Peyer's patch (tissue), 4 donors: ENCODE measurements at regions not wholly inside any gene's neighbourhood (a gene's known extent, or its start where the extent isn't known, plus 50 kb on each side); places are given as distances from the start of the nearest gene placed in this dataset.

Source experiments
- CTCF ChIP-seq, 6 experiments: fragments of 450-650 bp in 4 of 6; fragments of 200-600 bp in 2 of 6; sonication (generic) in 1 of 6; IDR thresholded peaks; one replicate each; pipeline ENCODE4 v1.5.1; 2017 to 2019; ENCODE audit warnings: antibody characterized with exemption in 6 of 6, mild to moderate bottlenecking in 3 of 6, moderate library complexity in 1 of 6
- POLR2A ChIP-seq, 2 donors: fragments of 450-650 bp; IDR thresholded peaks; one replicate each; pipeline ENCODE4 v1.5.1; 2017; ENCODE audit warnings: antibody characterized with exemption in 2 of 2, mild to moderate bottlenecking in 2 of 2, moderate library complexity in 2 of 2

- TF ChIP-seq POLR2A (IDR thresholded peaks at IDR 0.05): no peak
- no peak for TF ChIP-seq CTCF (IDR thresholded peaks at IDR 0.05)
These were observed 109.5 kb upstream of the HABP2 start for GRCh38 chr10:113443141-113443925.
